ENCODE measurements at regions not wholly inside any gene's neighbourhood (a gene's known extent, or its start where the extent isn't known, plus 50 kb on each side); places are given as distances from the start of the nearest gene placed in this dataset.
A peak's percentile ranks its signal among the peaks of the same experiment; 100 is the strongest.
"Not testable (repeated sequence)": the region's sequence is repeated elsewhere in the genome, so short reads cannot be mapped to it uniquely, and the experiment has no call there.

- Mint-ChIP-seq H3K9me3 (no peaks in the 10 kb centered on the region), H3K4me1 (ENCODE audit: low read depth) (peaks cover 15% of the 10 kb centered on the region), H3K27me3 (ENCODE audit: low read depth) (peaks cover 2% of the 10 kb centered on the region), H3K4me3 (ENCODE audit: low read depth) (no peak overlapping the region), H3K27ac (no peak overlapping the region), H3K36me3 (ENCODE audit: low read depth) (no peaks in the 10 kb centered on the region)
- no peak for DNase-seq (ENCODE audit: low spot score)
- intact Hi-C loops (cut with micrococcal nuclease): no loop called here
These were observed 197.8 kb downstream of the MEMO1 start for GRCh38 chr2:31813016-31813415.

DNA sequence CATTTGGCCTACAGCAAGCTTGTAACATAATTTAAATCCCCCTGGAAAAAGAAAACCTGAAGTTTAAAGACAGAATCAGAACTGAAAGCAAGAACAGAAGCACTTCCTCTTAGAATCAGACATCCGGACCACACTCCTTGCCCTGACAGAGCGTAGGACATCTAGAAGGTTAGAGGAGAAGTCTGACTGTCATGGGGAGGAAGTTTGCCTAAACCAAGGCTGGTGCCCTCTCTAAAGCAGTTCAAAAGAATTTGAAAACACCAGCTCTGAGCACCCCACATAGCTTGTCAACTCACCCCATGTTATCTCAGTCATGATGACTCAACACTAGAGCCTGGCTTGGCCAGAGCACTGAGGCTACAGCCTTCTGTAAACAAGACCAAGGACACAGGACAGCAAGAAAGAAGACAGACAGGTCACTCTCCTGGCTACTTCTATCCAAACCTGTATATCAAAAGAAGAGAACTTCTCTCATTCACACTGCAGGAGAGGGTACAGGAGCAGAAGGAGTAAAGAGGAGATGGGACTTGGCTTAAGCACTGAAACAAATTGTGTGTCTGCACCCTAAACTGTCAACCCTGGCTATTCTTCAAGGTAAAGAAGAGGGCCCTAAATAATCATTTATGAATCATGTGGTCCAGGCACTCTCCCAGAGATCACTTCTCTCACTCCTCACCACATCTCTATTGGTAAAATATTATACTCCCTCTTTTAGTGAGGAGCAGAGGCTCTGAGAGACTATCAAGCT lies 198.6 kb downstream of the MEMO1 start:
- Mint-ChIP-seq H3K9me3 (no peaks in the 10 kb centered on the region), H3K27ac (peak overlapping the region; percentile 77), H3K27me3 (ENCODE audit: low read depth) (peaks cover 2% of the 10 kb centered on the region), H3K4me3 (ENCODE audit: low read depth) (peak overlapping the region; percentile 24), H3K36me3 (ENCODE audit: low read depth) (no peaks in the 10 kb centered on the region), H3K4me1 (ENCODE audit: low read depth) (peaks cover 15% of the 10 kb centered on the region)
- intact Hi-C loops (cut with micrococcal nuclease): no loop called here
- peak; percentile 13 for DNase-seq (ENCODE audit: low spot score)

DNA sequence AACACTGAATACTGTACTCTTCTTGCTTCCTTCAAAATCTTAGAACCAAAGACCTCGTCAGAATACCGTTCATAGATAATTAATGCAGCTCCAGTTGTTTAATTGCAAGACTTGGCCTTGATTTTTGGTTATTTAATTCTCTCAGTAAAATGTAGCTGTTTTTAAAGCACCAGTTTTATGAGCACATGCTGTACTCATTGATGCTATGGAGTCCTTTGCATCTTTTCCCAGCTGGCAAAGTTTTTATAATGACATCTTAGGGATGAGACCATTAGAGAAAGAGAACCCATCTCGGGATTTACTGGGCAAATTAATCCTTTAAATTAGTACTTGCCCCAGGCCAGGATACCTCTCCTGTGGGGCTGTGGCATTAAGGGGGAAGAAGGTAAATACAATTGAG lies 199.3 kb downstream of the MEMO1 start:
- no peak overlapping the region for H3K4me3 Mint-ChIP-seq (ENCODE audit: low read depth)
- intact Hi-C loops (cut with micrococcal nuclease): no loop called here
- no peaks in the 10 kb centered on the region for H3K9me3 Mint-ChIP-seq
- H3K27me3 Mint-ChIP-seq (ENCODE audit: low read depth): peaks cover 2% of the 10 kb centered on the region
- H3K4me1 Mint-ChIP-seq (ENCODE audit: low read depth): peaks cover 15% of the 10 kb centered on the region
- no peak for DNase-seq (ENCODE audit: low spot score)
- peak overlapping the region; percentile 77 for H3K27ac Mint-ChIP-seq
- no peaks in the 10 kb centered on the region for H3K36me3 Mint-ChIP-seq (ENCODE audit: low read depth)

DNA sequence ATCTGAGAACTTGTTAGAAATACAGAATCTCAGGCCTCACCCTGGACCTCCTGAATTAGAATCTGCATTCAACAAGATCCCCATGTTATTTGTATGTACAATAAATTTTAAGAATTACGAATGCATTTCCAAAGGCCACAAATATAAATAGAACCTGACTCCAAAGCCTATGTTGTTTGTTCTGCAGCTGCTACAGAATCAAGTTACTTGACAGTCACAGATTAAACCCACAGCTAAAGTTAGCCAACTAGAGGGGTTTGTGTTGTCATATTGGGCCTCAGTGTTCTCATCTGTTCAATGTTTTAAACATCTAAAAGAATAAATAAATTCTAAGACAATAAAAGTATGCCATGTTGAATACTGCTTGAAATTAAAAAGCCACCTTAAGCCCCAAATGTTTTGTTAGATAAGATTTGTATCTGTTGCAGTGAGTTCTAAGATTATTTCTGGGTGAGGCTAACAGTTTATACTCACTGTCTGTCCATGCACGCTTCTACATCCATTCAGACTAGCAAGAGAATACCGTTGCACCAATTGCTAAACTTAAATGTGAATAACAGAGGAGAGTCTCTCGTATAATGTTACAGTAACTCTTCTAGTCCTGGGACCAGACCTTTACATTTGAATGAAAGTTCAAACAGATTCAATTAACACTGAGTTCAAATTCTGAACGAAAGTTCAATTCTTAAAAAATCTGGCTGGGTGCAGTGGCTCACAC lies 200.4 kb downstream of the MEMO1 start:
- no peaks in the 10 kb centered on the region for H3K27me3 Mint-ChIP-seq (ENCODE audit: low read depth)
- no peak for DNase-seq (ENCODE audit: low spot score)
- peaks cover 15% of the 10 kb centered on the region for H3K4me1 Mint-ChIP-seq (ENCODE audit: low read depth)
- no peak overlapping the region for H3K27ac Mint-ChIP-seq
- no peak overlapping the region for H3K4me3 Mint-ChIP-seq (ENCODE audit: low read depth)
- intact Hi-C loops (cut with micrococcal nuclease): no loop called here
- H3K36me3 Mint-ChIP-seq (ENCODE audit: low read depth): no peaks in the 10 kb centered on the region
- H3K9me3 Mint-ChIP-seq: no peaks in the 10 kb centered on the region

GRCh38 chr2:31805688-31806087 lies 205.1 kb downstream of the MEMO1 start:
- H3K27me3 Mint-ChIP-seq (ENCODE audit: low read depth): no peaks in the 10 kb centered on the region
- no peaks in the 10 kb centered on the region for H3K36me3 Mint-ChIP-seq (ENCODE audit: low read depth)

DNA sequence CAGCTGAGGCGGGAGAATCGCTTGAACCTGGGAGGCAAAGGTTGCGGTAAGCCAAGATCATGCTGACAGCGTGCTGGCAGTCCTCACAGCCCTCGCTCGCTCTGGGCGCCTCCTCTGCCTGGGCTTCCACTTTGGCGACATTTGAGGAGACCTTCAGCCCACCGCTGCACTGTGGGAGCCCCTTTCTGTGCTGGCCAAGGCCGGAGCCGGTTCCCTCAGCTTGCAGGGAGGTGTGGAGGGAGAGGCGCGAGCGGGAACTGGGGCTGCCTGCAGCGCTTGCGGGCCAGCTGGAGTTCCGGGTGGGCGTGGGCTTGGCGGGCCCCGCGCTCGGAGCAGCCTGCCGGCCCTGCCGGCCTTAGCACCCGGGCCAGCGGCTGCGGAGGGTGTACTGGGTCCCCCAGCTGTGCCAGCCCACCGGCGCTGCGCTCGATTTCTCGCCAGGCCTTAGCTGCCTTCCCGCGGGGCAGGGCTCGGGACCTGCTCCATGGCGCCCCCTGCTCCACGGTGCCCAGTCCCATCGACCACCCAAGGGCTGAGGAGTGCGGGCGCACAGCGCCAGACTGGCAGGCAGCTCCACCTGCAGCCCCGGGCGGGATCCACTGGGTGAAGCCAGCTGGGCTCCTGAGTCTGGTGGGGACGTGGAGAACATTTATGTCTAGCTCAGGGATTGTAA lies 207.2 kb downstream of the MEMO1 start:
- H3K27me3 Mint-ChIP-seq (ENCODE audit: low read depth); DNase-seq (ENCODE audit: low spot score); H3K27ac Mint-ChIP-seq; H3K4me1 Mint-ChIP-seq (ENCODE audit: low read depth); H3K4me3 Mint-ChIP-seq (ENCODE audit: low read depth); intact Hi-C loops (cut with micrococcal nuclease); H3K36me3 Mint-ChIP-seq (ENCODE audit: low read depth); H3K9me3 Mint-ChIP-seq: not testable (repeated sequence)

More at GRCh38 chr2:31805688-31806087, 205.1 kb downstream of the MEMO1 start:
- Mint-ChIP-seq H3K4me3 (ENCODE audit: low read depth) (no peak overlapping the region), H3K4me1 (ENCODE audit: low read depth) (peaks cover 2% of the 10 kb centered on the region), H3K27ac (no peak overlapping the region), H3K9me3 (no peaks in the 10 kb centered on the region)
- intact Hi-C loops (cut with micrococcal nuclease): no loop called here
- DNase-seq (ENCODE audit: low spot score): no peak

GRCh38 chr2:31802711-31803110 lies 208.1 kb downstream of the MEMO1 start:
- no peak overlapping the region for H3K27ac Mint-ChIP-seq
- no peak overlapping the region for H3K4me3 Mint-ChIP-seq (ENCODE audit: low read depth)
- no peaks in the 10 kb centered on the region for H3K36me3 Mint-ChIP-seq (ENCODE audit: low read depth)
- H3K27me3 Mint-ChIP-seq (ENCODE audit: low read depth): no peaks in the 10 kb centered on the region
- DNase-seq (ENCODE audit: low spot score): no peak
- H3K4me1 Mint-ChIP-seq (ENCODE audit: low read depth): no peaks in the 10 kb centered on the region
- intact Hi-C loops (cut with micrococcal nuclease): no loop called here
- H3K9me3 Mint-ChIP-seq: no peaks in the 10 kb centered on the region

- intact Hi-C loops (cut with micrococcal nuclease); H3K27ac Mint-ChIP-seq; H3K4me1 Mint-ChIP-seq (ENCODE audit: low read depth); H3K36me3 Mint-ChIP-seq (ENCODE audit: low read depth); H3K27me3 Mint-ChIP-seq (ENCODE audit: low read depth); H3K4me3 Mint-ChIP-seq (ENCODE audit: low read depth); DNase-seq (ENCODE audit: low spot score); H3K9me3 Mint-ChIP-seq: not testable (repeated sequence)
These were observed 211.5 kb downstream of the MEMO1 start for GRCh38 chr2:31799282-31799681.

DNA sequence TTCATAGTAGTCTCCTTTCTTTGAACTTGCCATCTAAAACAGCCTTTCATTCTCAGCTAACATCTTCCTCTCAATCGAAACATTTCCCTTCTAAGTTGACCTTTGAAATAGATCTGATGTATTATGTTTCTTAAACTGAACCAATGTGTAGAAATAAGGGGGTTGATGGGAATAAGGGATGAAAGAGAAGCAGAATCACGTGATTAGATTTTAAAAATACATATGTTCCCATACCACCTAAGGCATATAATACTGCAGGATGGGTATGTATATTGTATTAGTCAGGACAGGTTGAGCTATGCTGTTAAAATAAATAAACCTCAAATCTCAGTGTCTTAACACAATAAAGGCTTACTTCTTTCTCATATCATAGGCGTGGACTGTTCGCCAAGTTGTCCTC lies 207.5 kb upstream of the SRD5A2 start:
- intact Hi-C loops (cut with micrococcal nuclease): no loop called here
- peaks cover 12% of the 10 kb centered on the region for H3K27me3 Mint-ChIP-seq (ENCODE audit: low read depth)
- no peaks in the 10 kb centered on the region for H3K4me1 Mint-ChIP-seq (ENCODE audit: low read depth)
- H3K36me3 Mint-ChIP-seq (ENCODE audit: low read depth): no peaks in the 10 kb centered on the region
- no peak overlapping the region for H3K4me3 Mint-ChIP-seq (ENCODE audit: low read depth)
- H3K9me3 Mint-ChIP-seq: no peaks in the 10 kb centered on the region
- no peak overlapping the region for H3K27ac Mint-ChIP-seq
- DNase-seq (ENCODE audit: low spot score): no peak

GRCh38 chr2:31785876-31786275 lies 205.1 kb upstream of the SRD5A2 start:
- no peaks in the 10 kb centered on the region for H3K4me1 Mint-ChIP-seq (ENCODE audit: low read depth)
- no peak overlapping the region for H3K27ac Mint-ChIP-seq
- H3K4me3 Mint-ChIP-seq (ENCODE audit: low read depth): no peak overlapping the region
- peaks cover 16% of the 10 kb centered on the region for H3K27me3 Mint-ChIP-seq (ENCODE audit: low read depth)
- no peak for DNase-seq (ENCODE audit: low spot score)
- intact Hi-C loops (cut with micrococcal nuclease): no loop called here
- no peaks in the 10 kb centered on the region for H3K36me3 Mint-ChIP-seq (ENCODE audit: low read depth)
- H3K9me3 Mint-ChIP-seq: peaks cover 5% of the 10 kb centered on the region

DNA sequence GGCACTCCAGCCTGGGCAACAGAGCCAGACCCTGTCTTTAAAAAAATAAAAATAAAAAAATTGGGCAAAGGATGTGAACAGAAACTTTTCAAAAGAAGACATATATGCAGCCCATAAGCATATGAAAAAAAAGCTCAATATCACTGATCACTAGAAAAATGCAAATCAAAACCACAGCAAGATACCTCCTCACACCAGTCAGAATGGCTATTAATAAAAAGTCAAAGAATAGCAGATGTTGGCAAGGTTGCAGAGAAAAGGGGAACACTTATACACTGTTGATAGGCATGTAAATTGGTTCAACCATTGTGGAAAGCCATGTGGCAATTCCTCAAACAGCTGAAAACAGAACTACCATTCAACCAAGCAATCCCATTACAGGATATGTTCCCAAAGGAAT lies 204.1 kb upstream of the SRD5A2 start:
- intact Hi-C loops (cut with micrococcal nuclease): no loop called here
- H3K27me3 Mint-ChIP-seq (ENCODE audit: low read depth): peaks cover 23% of the 10 kb centered on the region
- H3K4me1 Mint-ChIP-seq (ENCODE audit: low read depth): no peaks in the 10 kb centered on the region
- no peak for DNase-seq (ENCODE audit: low spot score)
- H3K9me3 Mint-ChIP-seq: peaks cover 10% of the 10 kb centered on the region
- no peaks in the 10 kb centered on the region for H3K36me3 Mint-ChIP-seq (ENCODE audit: low read depth)
- H3K4me3 Mint-ChIP-seq (ENCODE audit: low read depth): no peak overlapping the region
- H3K27ac Mint-ChIP-seq: no peak overlapping the region

DNA sequence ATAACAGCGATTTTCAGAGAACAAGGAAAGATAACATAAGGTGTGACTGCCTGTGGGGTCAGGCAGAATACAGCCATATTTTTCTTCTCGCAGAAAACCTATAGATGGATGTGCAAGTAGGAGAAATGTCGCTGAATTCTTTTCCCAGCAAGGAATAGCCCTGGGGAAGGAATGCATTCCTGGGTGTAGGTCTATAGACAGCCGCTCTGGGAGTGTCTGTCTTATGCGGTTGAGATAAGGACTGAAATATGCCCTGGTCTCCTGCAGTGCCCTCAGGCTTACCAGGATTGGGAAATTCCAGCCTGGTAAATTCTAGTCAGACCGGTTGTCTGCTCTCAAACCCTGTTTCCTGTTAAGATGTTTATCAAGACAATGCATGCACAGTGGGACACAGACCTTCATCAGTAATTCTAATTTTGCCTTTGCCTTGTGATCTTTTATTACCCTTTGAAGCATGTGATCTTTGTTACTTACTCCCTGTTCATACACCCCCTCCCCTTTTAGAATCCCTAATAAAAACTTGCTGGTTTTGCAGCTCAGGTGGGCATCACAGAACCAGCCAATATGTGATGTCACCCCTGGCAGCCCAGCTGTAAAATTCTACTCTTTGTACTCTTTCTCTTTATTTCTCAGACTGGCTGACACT lies 202.8 kb upstream of the SRD5A2 start:
- Mint-ChIP-seq H3K9me3 (peaks cover 11% of the 10 kb centered on the region), H3K27me3 (ENCODE audit: low read depth) (peaks cover 26% of the 10 kb centered on the region)
- H3K27ac Mint-ChIP-seq; H3K36me3 Mint-ChIP-seq (ENCODE audit: low read depth); intact Hi-C loops (cut with micrococcal nuclease); DNase-seq (ENCODE audit: low spot score); H3K4me3 Mint-ChIP-seq (ENCODE audit: low read depth); H3K4me1 Mint-ChIP-seq (ENCODE audit: low read depth): not testable (repeated sequence)

DNA sequence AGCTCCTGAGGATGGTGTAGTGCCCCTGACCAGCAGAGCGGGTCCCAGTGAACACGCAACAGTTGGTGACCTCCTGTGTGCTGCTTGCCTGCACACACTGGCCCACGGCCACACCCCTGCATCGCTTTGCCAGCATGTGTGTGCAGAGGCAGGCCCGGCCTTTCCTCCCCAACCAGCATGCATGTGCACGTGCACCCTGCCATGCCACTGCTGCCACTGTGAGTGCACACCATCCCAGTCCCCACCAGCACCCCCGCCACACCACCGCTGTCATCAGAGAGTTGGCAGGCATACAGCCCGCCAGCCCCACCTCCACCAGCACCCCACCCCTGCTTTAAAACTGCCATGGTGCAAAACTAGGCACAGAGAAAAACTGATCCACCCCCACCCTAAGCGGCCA lies 197.4 kb upstream of the SRD5A2 start:
- Mint-ChIP-seq H3K9me3 (peaks cover 11% of the 10 kb centered on the region), H3K27me3 (ENCODE audit: low read depth) (peaks cover 19% of the 10 kb centered on the region), H3K4me3 (ENCODE audit: low read depth) (no peak overlapping the region), H3K36me3 (ENCODE audit: low read depth) (no peaks in the 10 kb centered on the region), H3K4me1 (ENCODE audit: low read depth) (peaks cover 3% of the 10 kb centered on the region), H3K27ac (no peak overlapping the region)
- DNase-seq (ENCODE audit: low spot score): no peak
- intact Hi-C loops (cut with micrococcal nuclease): no loop called here
